GM19372 (cell line): ENCODE measurements at regions not wholly inside any gene's neighbourhood (a gene's known extent, or its start where the extent isn't known, plus 50 kb on each side); places are given as distances from the start of the nearest gene placed in this dataset.

Experiments
- ATAC-seq: cut with Tn5 transposase; IDR thresholded peaks from one replicate; pipeline ENCODE4 v1.9.1; 2021; ENCODE audit warnings: mild to moderate bottlenecking, low read depth, moderate library complexity; ENCODE audit not compliant: unreplicated experiment

DNA sequence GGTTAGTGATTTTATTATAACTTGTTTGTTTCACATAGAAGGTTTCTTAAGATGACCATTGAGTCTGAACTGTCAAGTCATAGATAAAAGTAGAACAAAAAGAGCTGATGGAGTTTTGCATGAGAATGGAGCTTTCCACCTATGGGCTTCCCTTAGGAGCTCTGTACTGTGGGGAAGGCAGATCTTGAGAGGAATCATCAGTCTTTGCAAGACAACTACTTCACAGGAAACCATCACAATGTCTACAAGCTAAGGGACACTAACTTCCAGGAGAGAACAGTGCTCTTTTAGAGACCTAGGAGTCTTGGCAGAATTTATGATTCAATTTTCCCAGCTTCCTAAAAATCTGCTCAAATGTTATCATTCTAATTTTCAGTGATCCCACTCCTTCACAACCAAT, 78.2 kb downstream of the FBXO5 start:
- no peak for ATAC-seq

DNA sequence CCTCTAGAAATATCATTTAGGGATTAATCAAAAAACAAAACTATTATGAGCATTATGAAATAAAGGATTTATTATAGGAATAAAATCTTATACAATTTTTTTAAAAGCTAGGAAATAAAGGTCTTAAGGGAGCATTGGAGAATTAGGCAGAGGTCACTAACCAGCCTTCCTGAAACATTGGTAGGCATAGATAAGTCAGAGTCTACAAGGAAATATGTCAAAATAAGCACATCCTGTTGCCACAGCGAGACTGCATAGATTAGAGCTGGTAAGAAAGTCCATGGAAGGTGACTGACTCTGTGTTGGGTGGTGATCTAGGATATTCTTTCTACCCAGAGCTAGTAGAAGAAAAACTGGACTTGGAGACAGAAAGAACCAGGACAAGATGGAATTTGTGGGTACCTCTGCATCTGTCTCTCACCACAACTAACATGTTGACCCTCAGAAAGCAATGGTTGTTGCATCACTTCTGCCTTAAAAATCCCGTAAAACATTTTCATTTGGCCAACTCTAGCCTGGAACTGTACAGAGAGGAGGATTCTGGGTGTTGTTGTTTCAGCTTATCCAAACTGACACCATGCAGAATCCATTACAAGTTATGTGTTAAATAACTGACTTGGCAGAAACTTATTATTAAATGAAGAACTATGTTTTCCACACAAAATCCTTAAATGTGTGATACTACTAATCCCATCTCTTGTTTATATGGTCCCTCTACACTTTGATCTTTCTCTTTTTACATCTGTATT, 77.1 kb downstream of the FBXO5 start:
- ATAC-seq, result no peak

DNA sequence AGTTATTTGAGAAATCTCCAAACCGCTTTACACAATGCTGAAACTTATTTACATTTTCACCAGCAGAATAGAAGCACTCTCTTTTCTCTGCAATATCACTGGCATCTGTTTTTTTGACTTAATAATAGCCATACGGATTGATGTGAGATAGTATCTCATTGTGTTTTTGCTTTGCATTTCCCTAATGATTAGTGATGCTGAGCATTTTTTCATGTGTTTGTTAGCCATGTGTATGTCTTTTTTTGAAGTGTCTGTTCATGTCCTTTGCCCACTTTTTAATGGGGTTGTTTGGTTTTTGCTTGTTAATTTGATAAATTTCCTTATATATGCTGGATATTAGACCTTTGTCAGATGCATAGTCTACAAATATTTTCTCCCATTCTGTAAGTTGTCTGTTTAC, 73.6 kb downstream of the FBXO5 start:
- ATAC-seq, result no peak

DNA sequence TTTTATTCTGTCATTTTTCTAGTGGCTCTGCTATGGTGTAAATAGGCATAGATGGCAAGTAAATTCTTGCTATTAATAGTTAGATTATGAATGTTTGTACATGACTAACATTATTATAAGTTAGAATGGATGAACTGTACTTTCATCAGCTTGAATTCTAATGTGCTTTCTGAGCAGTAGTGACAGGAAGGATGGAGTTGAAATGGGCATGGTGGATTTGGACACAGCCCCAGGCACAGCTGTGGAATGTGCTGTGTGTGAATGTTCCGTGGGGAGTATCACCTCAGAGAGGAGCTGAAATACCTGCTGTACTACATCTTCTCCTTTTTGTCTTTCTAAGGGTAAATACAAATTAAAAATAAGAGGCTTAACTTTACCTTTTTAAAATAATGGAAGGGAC, 66.8 kb downstream of the FBXO5 start:
- no peak for ATAC-seq

DNA sequence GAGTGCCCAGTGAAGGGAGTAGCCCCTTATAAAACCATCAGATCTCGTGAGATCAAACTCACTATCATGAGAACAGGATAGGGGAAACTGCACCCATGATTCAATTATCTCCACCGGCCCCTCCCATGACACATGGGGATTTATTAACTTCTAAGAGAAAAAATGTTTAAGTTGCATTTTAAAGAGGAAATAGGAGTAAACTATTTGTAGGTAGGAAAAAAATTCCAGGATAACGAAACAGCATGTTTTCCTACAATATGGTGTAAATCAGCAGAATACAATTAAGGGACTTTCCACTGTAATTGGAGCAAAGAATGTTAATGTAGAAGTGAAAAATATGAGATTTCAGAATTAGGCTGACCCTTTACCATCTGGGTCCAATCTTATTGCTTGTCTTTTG, 63.9 kb downstream of the FBXO5 start:
- no peak for ATAC-seq

DNA sequence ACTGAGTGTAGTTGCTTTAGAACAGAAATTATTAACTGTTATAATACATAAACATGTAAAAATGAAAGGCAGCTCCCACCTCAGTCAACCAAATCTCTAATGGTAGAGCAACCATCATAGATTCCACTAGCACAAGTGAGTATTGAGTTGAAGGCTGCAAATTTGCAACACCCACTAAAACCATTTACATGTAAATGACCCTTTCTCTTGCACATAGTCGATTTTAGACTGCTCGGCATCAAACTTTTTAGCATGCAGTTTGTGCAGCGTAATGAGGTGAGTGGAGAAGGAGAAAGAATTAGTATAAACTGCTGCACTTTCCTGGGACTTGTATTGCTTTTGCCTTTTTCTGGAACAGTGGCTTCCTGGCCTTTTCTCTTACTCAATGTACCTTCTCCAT, 62.8 kb downstream of the FBXO5 start:
- ATAC-seq, result no peak
